NCI-H69 (cell line): ENCODE measurements at regions not wholly inside any gene's neighbourhood (a gene's known extent, or its start where the extent isn't known, plus 50 kb on each side); places are given as distances from the start of the nearest gene placed in this dataset.

ENCODE experiments used
- DNase-seq: peaks from one replicate; lab custom pipeline; 2025; lab: John Stamatoyannopoulos, UW

GRCh38 chr11:116300232-116300631 lies 472.6 kb downstream of the BUD13 start:
- DNase-seq: peak; percentile 96

DNA sequence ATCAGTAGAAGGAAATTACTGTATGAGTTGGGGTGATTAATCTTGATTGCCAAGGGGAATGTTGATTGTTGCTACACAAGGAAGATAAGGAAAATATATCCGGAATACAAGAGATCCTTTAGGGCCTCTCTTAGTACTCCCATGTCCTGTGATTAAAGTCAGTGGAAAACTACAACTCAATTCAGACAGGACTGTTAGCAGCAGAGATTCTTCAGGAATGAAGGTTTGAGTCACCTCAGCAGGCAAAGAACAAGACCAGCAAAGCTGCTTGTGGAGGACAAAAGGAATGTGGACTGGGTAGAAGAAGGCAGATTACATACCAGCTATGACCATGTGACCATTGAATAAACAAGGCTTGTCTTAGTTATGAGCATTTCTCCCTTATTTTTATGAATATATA lies 478.2 kb downstream of the BUD13 start:
- no peak for DNase-seq

DNA sequence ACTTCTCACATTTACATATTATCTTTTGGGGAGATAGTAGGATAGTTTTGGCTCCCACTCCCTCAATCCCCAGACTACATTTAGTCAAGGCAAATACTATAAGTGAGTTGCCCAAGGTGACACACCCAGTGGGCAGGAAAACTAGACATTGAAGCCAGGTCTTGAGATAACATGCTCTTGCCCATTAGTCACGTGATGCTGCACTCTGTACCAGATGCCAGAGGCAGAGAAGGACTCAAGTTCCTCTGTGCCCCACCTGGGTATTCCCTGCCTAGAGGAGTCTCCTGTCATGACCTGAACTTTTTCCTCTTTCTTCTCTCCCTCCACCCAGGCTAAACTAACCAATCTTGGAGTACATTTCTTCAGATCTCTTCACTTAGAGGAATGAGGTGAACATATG lies 484.9 kb downstream of the BUD13 start:
- peak; percentile 31 for DNase-seq

DNA sequence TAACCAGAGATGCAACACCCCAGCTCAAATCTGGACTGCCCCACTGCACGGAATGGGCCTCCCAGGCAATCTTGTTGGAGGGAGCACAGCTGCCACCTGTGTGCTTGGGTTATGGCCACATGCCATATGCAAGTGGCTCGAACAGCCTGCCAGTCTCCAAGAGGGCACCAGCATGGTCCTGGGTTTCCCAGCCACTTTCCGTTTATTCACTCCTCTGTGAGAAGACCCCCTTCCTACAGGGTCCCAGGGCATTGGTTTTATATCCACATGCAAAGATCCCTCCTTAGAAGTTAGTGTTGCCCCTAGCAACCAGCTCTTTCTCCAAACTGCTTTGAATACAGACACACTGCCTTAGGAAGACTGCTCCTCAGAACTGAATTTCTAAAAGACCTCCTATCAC lies 487.8 kb downstream of the BUD13 start:
- peak; percentile 46 for DNase-seq

GRCh38 chr11:116283300-116283699 lies 489.5 kb downstream of the BUD13 start:
- no peak for DNase-seq

DNA sequence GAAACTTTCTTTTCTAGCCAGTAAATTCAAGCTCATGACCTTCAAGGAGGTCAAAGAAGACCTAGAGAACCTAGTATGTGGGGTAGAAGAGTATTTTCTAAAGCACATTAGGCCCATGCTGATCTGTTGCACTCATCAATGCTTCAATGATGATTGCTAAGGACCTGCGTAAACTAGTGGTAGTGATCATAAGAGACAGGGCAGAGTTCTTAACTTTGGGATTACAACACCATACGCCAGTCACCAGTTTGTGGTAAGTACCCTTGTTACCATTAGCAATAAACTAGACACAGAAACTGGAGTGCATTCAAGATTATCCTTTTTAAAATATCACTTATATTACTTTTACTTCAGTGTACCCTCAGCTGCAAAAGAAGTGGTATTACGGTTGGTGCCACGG lies 490.3 kb downstream of the BUD13 start:
- DNase-seq: no peak

- DNase-seq: peak; percentile 20
Observed at GRCh38 chr11:116281173-116282160, 491.3 kb downstream of the BUD13 start.

- no peak for DNase-seq
Observed at GRCh38 chr11:116279511-116279910, 493.3 kb downstream of the BUD13 start.

- DNase-seq: no peak
Observed at GRCh38 chr11:116278076-116278475, 494.7 kb downstream of the BUD13 start.

GRCh38 chr11:116276051-116277044 lies 496.4 kb downstream of the BUD13 start:
- DNase-seq: peak; percentile 92

DNA sequence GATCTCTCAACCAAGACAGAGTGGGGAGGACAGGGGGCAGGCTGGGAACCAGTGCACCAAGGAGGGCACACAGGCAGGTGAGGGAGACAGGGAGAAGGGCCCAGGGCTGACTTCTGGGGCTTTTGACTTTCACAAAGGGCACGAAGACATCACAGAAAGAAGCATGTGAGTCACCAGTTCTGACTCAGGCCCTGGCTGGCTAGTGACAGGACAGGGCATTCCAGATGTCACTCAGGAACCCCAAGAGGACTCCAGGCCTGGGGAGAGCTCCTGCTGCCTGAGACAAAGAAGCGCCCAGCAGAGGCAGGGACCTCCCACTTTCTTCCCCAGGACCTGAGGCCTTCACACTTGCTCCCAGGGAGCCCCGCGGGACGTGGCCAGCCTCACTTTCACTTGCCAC lies 497.2 kb downstream of the BUD13 start:
- DNase-seq: peak; percentile 26

- no peak for DNase-seq
Observed at GRCh38 chr11:116274521-116274920, 498.3 kb downstream of the BUD13 start.

DNA sequence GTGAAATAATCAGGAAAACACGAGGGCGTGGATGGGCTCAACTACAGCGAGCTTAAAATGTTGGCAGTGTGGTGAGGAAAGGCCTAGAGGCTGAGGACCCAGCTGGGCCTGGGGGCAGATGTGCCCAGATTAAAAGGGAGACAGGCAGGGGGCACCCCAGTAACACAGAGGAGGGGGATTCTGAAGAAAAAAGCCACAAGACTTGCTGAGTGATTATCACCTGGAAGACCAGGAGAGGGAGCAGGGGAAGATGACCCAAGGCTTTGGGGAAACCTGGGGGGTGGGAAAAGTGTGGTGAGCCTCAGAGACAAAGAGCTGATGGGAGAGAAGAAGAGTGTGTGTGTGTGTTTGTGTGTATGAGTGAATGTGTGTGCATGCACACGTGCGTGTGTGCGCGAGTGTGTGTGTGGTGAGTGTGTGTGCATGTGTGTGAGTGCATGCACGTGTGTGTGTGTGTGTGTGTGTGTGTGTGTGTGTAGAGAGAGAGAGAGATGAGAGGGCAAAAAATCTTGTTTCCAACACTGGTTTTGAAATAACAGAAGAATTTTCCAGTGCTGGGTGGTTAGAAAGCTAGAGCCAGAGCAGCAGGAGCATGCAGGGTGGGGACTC lies 500.5 kb downstream of the BUD13 start:
- no peak for DNase-seq

DNA sequence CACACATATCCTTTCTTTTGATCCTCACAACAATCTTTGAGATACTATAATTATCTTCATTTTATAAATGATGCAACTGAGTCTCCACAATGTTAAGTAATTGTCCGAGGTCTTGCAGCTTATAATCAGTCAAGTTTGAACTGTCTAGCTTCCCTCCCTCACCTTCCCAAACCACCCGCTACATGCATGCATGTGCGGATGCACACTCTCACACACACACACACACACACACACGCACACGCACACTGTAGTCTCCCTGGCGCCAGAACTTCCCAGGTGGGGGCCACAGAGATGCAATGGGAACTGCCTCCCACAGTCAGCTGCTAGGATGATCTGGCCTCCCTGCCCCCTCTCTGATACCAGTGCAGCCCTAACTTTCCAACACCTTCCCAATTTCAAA lies 501.3 kb downstream of the BUD13 start:
- peak; percentile 27 for DNase-seq

DNA sequence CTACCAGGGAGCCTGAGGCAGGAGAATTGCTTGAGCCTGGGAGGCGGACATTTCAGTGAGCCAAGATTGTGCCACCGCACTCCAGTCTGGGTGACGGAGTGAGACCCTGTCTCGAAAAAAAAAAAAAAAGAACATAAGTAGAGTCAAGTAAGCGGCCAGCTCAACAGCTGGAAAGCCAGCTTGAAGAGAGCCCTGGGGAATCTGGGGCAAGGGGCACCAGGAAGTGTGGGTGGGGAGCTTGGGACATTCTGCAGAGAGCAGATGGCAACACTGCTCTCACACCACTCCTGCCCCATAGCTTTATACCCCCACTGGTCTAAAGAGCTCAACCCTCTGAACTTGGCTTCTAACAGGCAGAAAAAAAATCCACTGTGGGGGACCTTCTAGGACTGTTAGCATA lies 505.6 kb downstream of the BUD13 start:
- peak; percentile 71 for DNase-seq

DNA sequence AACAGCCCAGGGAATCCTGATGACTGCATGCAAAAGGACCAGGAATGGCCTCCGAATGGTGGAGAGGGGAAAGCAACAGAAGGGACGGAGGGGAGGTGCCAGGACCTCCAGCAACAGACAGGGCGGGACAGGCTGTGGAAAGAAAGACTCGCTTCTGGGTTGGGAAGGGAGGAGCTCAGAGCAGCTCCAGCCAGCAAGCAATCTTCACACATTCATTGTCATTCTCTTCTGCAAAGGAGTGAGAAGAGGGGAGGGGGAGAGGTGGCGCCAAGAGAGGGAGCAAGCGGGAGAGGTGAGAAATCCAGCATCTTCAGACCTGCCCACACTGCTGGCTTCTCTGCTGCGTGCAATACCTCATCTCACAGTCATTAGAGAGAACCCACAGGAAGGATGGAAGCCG lies 509.0 kb downstream of the BUD13 start:
- no peak for DNase-seq

GRCh38 chr11:116263019-116263418 lies 509.8 kb downstream of the BUD13 start:
- DNase-seq: peak; percentile 87

- peak; percentile 25 for DNase-seq
Observed at GRCh38 chr11:116262370-116262769, 510.4 kb downstream of the BUD13 start.

DNA sequence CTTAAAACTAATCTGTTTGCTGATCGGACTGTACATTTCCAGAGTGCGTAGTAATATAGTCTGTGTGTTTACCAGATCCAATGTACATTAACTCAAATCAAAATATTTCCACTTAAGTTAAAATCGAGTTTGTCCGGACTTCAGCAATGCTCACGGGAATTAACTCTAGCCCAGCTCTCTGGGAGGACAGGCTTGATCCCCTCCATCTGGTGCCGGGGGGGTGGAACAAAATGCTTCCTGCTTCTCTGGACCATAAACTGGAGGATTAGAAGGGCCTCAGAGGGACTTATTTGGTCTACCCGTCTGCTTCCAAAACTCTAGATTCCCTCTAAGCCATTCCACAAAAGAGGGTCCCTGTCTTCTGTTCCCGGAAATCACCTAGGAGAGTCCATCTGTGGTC lies 511.2 kb downstream of the BUD13 start:
- DNase-seq: no peak

GRCh38 chr11:116258821-116259220 lies 514.0 kb downstream of the BUD13 start:
- DNase-seq: no peak

GRCh38 chr11:116257883-116258282 lies 514.9 kb downstream of the BUD13 start:
- DNase-seq: no peak

- no peak for DNase-seq
Observed at GRCh38 chr11:116257092-116257491, 515.7 kb downstream of the BUD13 start.
